Hepatic stellate cell (primary cell): ENCODE measurements at regions not wholly inside any gene's neighbourhood (a gene's known extent, or its start where the extent isn't known, plus 50 kb on each side); places are given as distances from the start of the nearest gene placed in this dataset.
A peak's percentile ranks its signal among the peaks of the same experiment; 100 is the strongest.

ENCODE experiments used
- DNase-seq: peaks from one replicate; pipeline ENCODE4 v3.0.0; 2011; ENCODE audit warnings: low spot score

GRCh38 chr16:86806838-86807351, 228.5 kb downstream of the FOXL1 start:
- no peak for DNase-seq

GRCh38 chr16:86808863-86809444, 230.6 kb downstream of the FOXL1 start:
- DNase-seq, result no peak

GRCh38 chr16:86809458-86809955, 231.2 kb downstream of the FOXL1 start:
- DNase-seq, result peak; percentile 94

- no peak for DNase-seq
Measured at GRCh38 chr16:86810062-86810461, 231.7 kb downstream of the FOXL1 start.

GRCh38 chr16:86812363-86812970, 234.1 kb downstream of the FOXL1 start:
- DNase-seq, result no peak

GRCh38 chr16:86814256-86814655, 235.9 kb downstream of the FOXL1 start:
- DNase-seq, result no peak

GRCh38 chr16:86816930-86817625, 238.7 kb downstream of the FOXL1 start:
- DNase-seq, result no peak

GRCh38 chr16:86818671-86819532, 240.6 kb downstream of the FOXL1 start:
- DNase-seq, result no peak

- peak; percentile 42 for DNase-seq
Measured at GRCh38 chr16:86819533-86819892, 241.2 kb downstream of the FOXL1 start.

- no peak for DNase-seq
Measured at GRCh38 chr16:86821895-86822294, 243.5 kb downstream of the FOXL1 start.

- DNase-seq, result no peak
Measured at GRCh38 chr16:86823125-86823524, 244.8 kb downstream of the FOXL1 start.

GRCh38 chr16:86823888-86824671, 245.7 kb downstream of the FOXL1 start:
- no peak for DNase-seq

GRCh38 chr16:86824751-86825296, 246.5 kb downstream of the FOXL1 start:
- no peak for DNase-seq

GRCh38 chr16:86825631-86826030, 247.3 kb downstream of the FOXL1 start:
- no peak for DNase-seq

- DNase-seq, result no peak
Measured at GRCh38 chr16:86826941-86827340, 248.6 kb downstream of the FOXL1 start.

- DNase-seq, result no peak
Measured at GRCh38 chr16:86827521-86827920, 249.2 kb downstream of the FOXL1 start.

GRCh38 chr16:86828202-86828601, 249.9 kb downstream of the FOXL1 start:
- DNase-seq, result no peak

GRCh38 chr16:86828653-86829052, 250.3 kb downstream of the FOXL1 start:
- DNase-seq, result no peak

GRCh38 chr16:86831366-86831765, 253.0 kb downstream of the FOXL1 start:
- DNase-seq, result no peak

- DNase-seq, result peak; percentile 34
Measured at GRCh38 chr16:86833136-86833535, 254.8 kb downstream of the FOXL1 start.

GRCh38 chr16:86834451-86835035, 256.2 kb downstream of the FOXL1 start:
- DNase-seq, result no peak
